SIG-M5 treated with dmso at 0.1 percent for 504 hours (cell line): ENCODE measurements at regions not wholly inside any gene's neighbourhood (a gene's known extent, or its start where the extent isn't known, plus 50 kb on each side); places are given as distances from the start of the nearest gene placed in this dataset.

Experiments
- DNase-seq: peaks from one replicate; lab custom pipeline; 2025; ENCODE audit not compliant: unreplicated experiment; lab: John Stamatoyannopoulos, UW

DNA sequence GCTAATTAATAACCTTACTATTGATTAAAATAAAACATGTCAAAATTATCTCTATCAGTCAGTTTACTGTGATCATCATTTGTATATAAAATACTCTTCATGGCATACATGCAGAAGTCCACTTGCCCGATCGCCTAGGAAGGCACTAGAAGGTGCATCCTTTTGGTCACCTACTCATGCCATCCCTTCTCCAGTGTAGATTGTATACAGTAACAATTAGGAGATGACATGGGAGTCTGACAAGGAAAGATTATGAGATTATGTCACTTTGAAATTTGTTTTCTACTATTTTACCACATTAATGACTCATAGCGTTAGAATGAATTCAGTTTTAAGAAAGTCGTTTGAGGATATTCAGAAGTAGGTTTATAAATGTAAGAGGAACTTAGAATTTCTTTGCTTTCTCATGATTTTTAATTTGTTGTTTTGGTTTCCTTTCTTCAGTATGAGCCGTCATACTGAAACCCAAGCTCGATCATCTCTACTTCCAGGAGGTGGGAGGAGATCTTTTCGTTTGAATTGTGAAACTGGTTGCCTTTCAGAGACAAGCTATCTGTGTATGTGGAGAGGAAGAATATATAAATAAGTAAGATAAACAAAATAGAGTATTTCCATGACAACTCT is 51.1 kb upstream of the UNC5C start:
- DNase-seq = no peak
